GM19023 (cell line): ENCODE measurements at regions not wholly inside any gene's neighbourhood (a gene's known extent, or its start where the extent isn't known, plus 50 kb on each side); places are given as distances from the start of the nearest gene placed in this dataset.

ENCODE experiments used
- ATAC-seq: cut with Tn5 transposase; IDR thresholded peaks from one replicate; pipeline ENCODE4 v1.9.1; 2021; ENCODE audit warnings: mild to moderate bottlenecking, moderate library complexity; ENCODE audit not compliant: unreplicated experiment

GRCh38 chr13:89845874-89846273 is 1501.6 kb upstream of the MIR17HG start:
- no peak for ATAC-seq

- ATAC-seq: no peak
Measured at GRCh38 chr13:89846926-89847585, 1500.4 kb upstream of the MIR17HG start.

- ATAC-seq: no peak
Measured at GRCh38 chr13:89852570-89852969, 1494.9 kb upstream of the MIR17HG start.

GRCh38 chr13:89856512-89856911 is 1491.0 kb upstream of the MIR17HG start:
- ATAC-seq: no peak

- no peak for ATAC-seq
Measured at GRCh38 chr13:89857502-89857901, 1490.0 kb upstream of the MIR17HG start.

- no peak for ATAC-seq
Measured at GRCh38 chr13:89862011-89862690, 1485.3 kb upstream of the MIR17HG start.

- no peak for ATAC-seq
Measured at GRCh38 chr13:89862691-89863036, 1484.8 kb upstream of the MIR17HG start.

- ATAC-seq: no peak
Measured at GRCh38 chr13:89865164-89866064, 1482.1 kb upstream of the MIR17HG start.

- ATAC-seq: no peak
Measured at GRCh38 chr13:89869312-89869711, 1478.2 kb upstream of the MIR17HG start.

GRCh38 chr13:89878904-89879303 is 1468.6 kb upstream of the MIR17HG start:
- no peak for ATAC-seq

GRCh38 chr13:89880201-89880600 is 1467.3 kb upstream of the MIR17HG start:
- no peak for ATAC-seq

- no peak for ATAC-seq
Measured at GRCh38 chr13:89883893-89884448, 1463.5 kb upstream of the MIR17HG start.

GRCh38 chr13:89890806-89891205 is 1456.7 kb upstream of the MIR17HG start:
- ATAC-seq: no peak

GRCh38 chr13:89891416-89891815 is 1456.1 kb upstream of the MIR17HG start:
- no peak for ATAC-seq

GRCh38 chr13:89897681-89898080 is 1449.8 kb upstream of the MIR17HG start:
- no peak for ATAC-seq

- ATAC-seq: no peak
Measured at GRCh38 chr13:89899302-89900103, 1448.0 kb upstream of the MIR17HG start.

GRCh38 chr13:89900104-89900765 is 1447.3 kb upstream of the MIR17HG start:
- no peak for ATAC-seq

- no peak for ATAC-seq
Measured at GRCh38 chr13:89902223-89902622, 1445.3 kb upstream of the MIR17HG start.

- no peak for ATAC-seq
Measured at GRCh38 chr13:89903115-89903514, 1444.4 kb upstream of the MIR17HG start.

- no peak for ATAC-seq
Measured at GRCh38 chr13:89910166-89910565, 1437.3 kb upstream of the MIR17HG start.
